ENCODE measurements at regions not wholly inside any gene's neighbourhood (a gene's known extent, or its start where the extent isn't known, plus 50 kb on each side); places are given as distances from the start of the nearest gene placed in this dataset.
A peak's percentile ranks its signal among the peaks of the same experiment; 100 is the strongest.

DNA sequence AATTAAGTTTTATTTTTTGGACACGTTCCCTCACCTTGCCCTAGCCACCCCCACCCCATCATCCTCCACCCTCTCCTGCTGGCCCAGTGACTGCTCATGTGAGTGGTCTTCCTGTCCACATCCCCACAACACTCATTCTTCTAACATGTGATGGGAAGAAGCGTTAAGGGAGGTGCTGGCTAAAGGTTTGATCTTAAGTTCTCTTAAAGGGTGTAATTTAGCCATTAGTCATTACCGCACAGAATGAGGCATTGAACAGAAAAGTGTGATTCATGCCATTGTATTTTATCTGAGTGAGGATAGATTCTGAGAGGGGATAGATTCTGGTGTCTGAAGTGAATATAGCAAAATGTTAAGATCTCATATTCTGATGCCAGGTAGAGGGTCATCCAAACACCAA, 272.9 kb upstream of the TPM1 start:
- no peaks in the 10 kb centered on the region for H4K20me1 ChIP-seq (ENCODE audit: insufficient read depth, low read length)
- H3K36me3 ChIP-seq (ENCODE audit: insufficient read depth, low read length) = no peaks in the 10 kb centered on the region
- no peak overlapping the region for H2AFZ ChIP-seq (ENCODE audit: low read depth, low read length)
- TF ChIP-seq, protein P1, sequence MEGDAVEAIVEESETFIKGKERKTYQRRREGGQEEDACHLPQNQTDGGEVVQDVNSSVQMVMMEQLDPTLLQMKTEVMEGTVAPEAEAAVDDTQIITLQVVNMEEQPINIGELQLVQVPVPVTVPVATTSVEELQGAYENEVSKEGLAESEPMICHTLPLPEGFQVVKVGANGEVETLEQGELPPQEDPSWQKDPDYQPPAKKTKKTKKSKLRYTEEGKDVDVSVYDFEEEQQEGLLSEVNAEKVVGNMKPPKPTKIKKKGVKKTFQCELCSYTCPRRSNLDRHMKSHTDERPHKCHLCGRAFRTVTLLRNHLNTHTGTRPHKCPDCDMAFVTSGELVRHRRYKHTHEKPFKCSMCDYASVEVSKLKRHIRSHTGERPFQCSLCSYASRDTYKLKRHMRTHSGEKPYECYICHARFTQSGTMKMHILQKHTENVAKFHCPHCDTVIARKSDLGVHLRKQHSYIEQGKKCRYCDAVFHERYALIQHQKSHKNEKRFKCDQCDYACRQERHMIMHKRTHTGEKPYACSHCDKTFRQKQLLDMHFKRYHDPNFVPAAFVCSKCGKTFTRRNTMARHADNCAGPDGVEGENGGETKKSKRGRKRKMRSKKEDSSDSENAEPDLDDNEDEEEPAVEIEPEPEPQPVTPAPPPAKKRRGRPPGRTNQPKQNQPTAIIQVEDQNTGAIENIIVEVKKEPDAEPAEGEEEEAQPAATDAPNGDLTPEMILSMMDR (IDR thresholded peaks at IDR 0.05; ENCODE audit: insufficient read depth, low read depth, low read length) = no peak
- peak; percentile 96 for FAIRE-seq
- DNase-seq (ENCODE audit: low read depth) = peak; percentile 99
- peaks cover 35% of the 10 kb centered on the region for H3K4me1 Mint-ChIP-seq (ENCODE audit: low read depth, unreplicated experiment)
- peaks cover 31% of the 10 kb centered on the region for H3K4me1 ChIP-seq (ENCODE audit: insufficient read depth, low read length)
- no peaks in the 10 kb centered on the region for H3K9me3 ChIP-seq (ENCODE audit: insufficient read depth, low read depth, low read length)
- no peaks in the 10 kb centered on the region for H3K27me3 ChIP-seq (ENCODE audit: insufficient read depth, low read length)
- peak overlapping the region; percentile 74 for H3K4me2 ChIP-seq (ENCODE audit: low read length)
- H3K27ac ChIP-seq (ENCODE audit: low read depth, low read length) = peak overlapping the region; percentile 93
- peak overlapping the region; percentile 77 for H3K9ac ChIP-seq (ENCODE audit: low read length)
- no peaks in the 10 kb centered on the region for H3K79me2 ChIP-seq (ENCODE audit: insufficient read depth, low read length)
- no peak overlapping the region for H3K4me3 ChIP-seq (ENCODE audit: insufficient read depth, low read depth, low read length)
- no peaks in the 10 kb centered on the region for H3K27me3 Mint-ChIP-seq (ENCODE audit: low read depth, unreplicated experiment)
- H3K27ac Mint-ChIP-seq (ENCODE audit: unreplicated experiment) = peak overlapping the region; percentile 84
- peaks cover 2% of the 10 kb centered on the region for H3K9me3 Mint-ChIP-seq (ENCODE audit: unreplicated experiment)
- no peak overlapping the region for H3K4me3 Mint-ChIP-seq (ENCODE audit: unreplicated experiment)
- peaks cover 16% of the 10 kb centered on the region for H3K36me3 Mint-ChIP-seq (ENCODE audit: low read depth, unreplicated experiment)

DNA sequence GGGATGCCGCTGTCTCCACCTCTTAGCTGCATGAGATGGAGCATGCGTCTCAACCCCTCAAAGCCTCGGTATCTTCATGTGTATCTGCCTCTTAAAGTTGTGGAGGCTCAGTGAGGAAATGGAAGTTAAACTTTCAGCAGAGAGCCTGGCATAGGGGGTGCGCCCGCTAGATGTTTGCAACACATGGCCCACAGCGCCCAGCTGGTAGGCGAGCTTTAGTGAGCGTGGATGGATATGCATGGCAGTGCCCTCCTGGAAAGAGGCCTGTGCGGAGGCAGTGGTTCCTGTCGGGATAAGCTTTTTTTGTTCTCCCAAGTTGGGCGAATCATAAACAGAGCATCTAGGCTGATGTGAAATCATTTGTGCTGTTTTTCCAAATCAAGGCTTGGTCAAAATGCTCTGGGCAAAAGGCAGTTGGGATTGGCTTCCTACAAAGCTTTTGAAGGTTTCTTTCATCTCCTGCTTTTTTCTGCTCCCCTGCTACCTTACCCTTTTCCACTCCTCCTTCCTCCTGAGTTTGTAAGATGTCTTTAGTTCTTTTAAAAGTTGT, 272.4 kb upstream of the TPM1 start:
- Mint-ChIP-seq H3K4me3 (ENCODE audit: unreplicated experiment) (no peak overlapping the region), H3K4me1 (ENCODE audit: low read depth, unreplicated experiment) (peaks cover 35% of the 10 kb centered on the region), H3K9me3 (ENCODE audit: unreplicated experiment) (peaks cover 2% of the 10 kb centered on the region), H3K27ac (ENCODE audit: unreplicated experiment) (peak overlapping the region; percentile 84), H3K36me3 (ENCODE audit: low read depth, unreplicated experiment) (peaks cover 19% of the 10 kb centered on the region), H3K27me3 (ENCODE audit: low read depth, unreplicated experiment) (no peaks in the 10 kb centered on the region)
- Histone ChIP-seq H3K36me3 (ENCODE audit: insufficient read depth, low read length) (no peaks in the 10 kb centered on the region), H3K27me3 (ENCODE audit: insufficient read depth, low read length) (no peaks in the 10 kb centered on the region), H3K4me3 (ENCODE audit: insufficient read depth, low read depth, low read length) (peak overlapping the region; percentile 2), H3K9ac (ENCODE audit: low read length) (peak overlapping the region; percentile 77), H3K4me1 (ENCODE audit: insufficient read depth, low read length) (peaks cover 31% of the 10 kb centered on the region), H3K79me2 (ENCODE audit: insufficient read depth, low read length) (no peaks in the 10 kb centered on the region), H2AFZ (ENCODE audit: low read depth, low read length) (no peak overlapping the region), H3K4me2 (ENCODE audit: low read length) (peak overlapping the region; percentile 74), H3K9me3 (ENCODE audit: insufficient read depth, low read depth, low read length) (no peaks in the 10 kb centered on the region), H4K20me1 (ENCODE audit: insufficient read depth, low read length) (no peaks in the 10 kb centered on the region), H3K27ac (ENCODE audit: low read depth, low read length) (peak overlapping the region; percentile 93)
- DNase-seq (ENCODE audit: low read depth) (no peak), FAIRE-seq (no peak)
- no peak for TF ChIP-seq EZH2 (IDR thresholded peaks at IDR 0.05; ENCODE audit: insufficient read depth, low read length)
- TF ChIP-seq, protein P1 (IDR thresholded peaks at IDR 0.05; ENCODE audit: insufficient read depth, low read depth, low read length) = no peak

DNA sequence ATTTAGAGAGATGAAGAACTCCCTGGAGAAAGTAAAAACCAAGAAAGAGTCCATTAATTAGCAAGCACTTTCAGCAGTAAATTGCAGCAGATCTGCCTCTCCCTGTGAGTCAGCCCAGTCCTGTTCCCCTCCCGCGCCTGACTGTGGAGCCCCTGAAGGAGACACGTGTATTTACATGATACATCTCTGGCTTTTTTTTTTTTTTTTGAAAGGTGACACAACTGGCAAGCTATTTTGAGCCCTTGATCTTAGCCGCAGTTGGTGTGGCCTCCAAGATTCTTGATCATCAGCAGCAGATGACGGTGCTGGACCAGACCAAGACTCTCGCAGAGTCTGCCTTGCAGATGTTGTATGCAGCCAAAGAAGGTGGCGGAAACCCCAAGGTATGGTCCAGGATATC, 271.8 kb upstream of the TPM1 start:
- Histone ChIP-seq H3K9me3 (ENCODE audit: insufficient read depth, low read depth, low read length) (no peaks in the 10 kb centered on the region), H4K20me1 (ENCODE audit: insufficient read depth, low read length) (no peaks in the 10 kb centered on the region), H3K9ac (ENCODE audit: low read length) (peak overlapping the region; percentile 77), H3K4me1 (ENCODE audit: insufficient read depth, low read length) (peaks cover 31% of the 10 kb centered on the region), H3K27ac (ENCODE audit: low read depth, low read length) (peak overlapping the region; percentile 93), H2AFZ (ENCODE audit: low read depth, low read length) (no peak overlapping the region), H3K4me3 (ENCODE audit: insufficient read depth, low read depth, low read length) (peak overlapping the region; percentile 2), H3K36me3 (ENCODE audit: insufficient read depth, low read length) (no peaks in the 10 kb centered on the region), H3K79me2 (ENCODE audit: insufficient read depth, low read length) (no peaks in the 10 kb centered on the region), H3K27me3 (ENCODE audit: insufficient read depth, low read length) (no peaks in the 10 kb centered on the region), H3K4me2 (ENCODE audit: low read length) (peak overlapping the region; percentile 74)
- Mint-ChIP-seq H3K27ac (ENCODE audit: unreplicated experiment) (peak overlapping the region; percentile 84), H3K36me3 (ENCODE audit: low read depth, unreplicated experiment) (peaks cover 22% of the 10 kb centered on the region), H3K4me1 (ENCODE audit: low read depth, unreplicated experiment) (peaks cover 32% of the 10 kb centered on the region), H3K9me3 (ENCODE audit: unreplicated experiment) (peaks cover 2% of the 10 kb centered on the region), H3K27me3 (ENCODE audit: low read depth, unreplicated experiment) (no peaks in the 10 kb centered on the region), H3K4me3 (ENCODE audit: unreplicated experiment) (peak overlapping the region; percentile 2)
- FAIRE-seq = peak; percentile 86
- DNase-seq (ENCODE audit: low read depth) = peak; percentile 96
- TF ChIP-seq, protein P1 (IDR thresholded peaks at IDR 0.05; ENCODE audit: insufficient read depth, low read depth, low read length) = no peak
- no peak for TF ChIP-seq EZH2 (IDR thresholded peaks at IDR 0.05; ENCODE audit: insufficient read depth, low read length)
